H1 (cell line): ENCODE measurements at regions not wholly inside any gene's neighbourhood (a gene's known extent, or its start where the extent isn't known, plus 50 kb on each side); places are given as distances from the start of the nearest gene placed in this dataset.

ENCODE experiments used
- CTCF ChIA-PET: fragments of 300-600 bp; sonication (Branson Sonifier 250); formaldehyde crosslinking; loops from one replicate; lab custom pipeline; 2021; ENCODE audit not compliant: partially characterized antibody; lab: Charles Lee
- POLR2A ChIA-PET: fragments of 300-600 bp; sonication (Branson Sonifier 250); formaldehyde crosslinking; loops from one replicate; lab custom pipeline; 2021; ENCODE audit warnings: inconsistent platforms; ENCODE audit not compliant: partially characterized antibody; lab: Charles Lee
- DNase-seq, 2 experiments: peaks; one replicate each; pipeline versions ENCODE4 v3.0.0 to v3.0.0-alpha.2; 2010 to 2022; ENCODE audit warnings: low spot score in 2 of 2, low read depth in 1 of 2, mixed read lengths in 1 of 2
- FAIRE-seq: peaks from 2 replicates; lab custom pipeline; 2011; peaks lifted over from hg19 to GRCh38; lab: Jason Lieb, UNC
- H2AFZ ChIP-seq: 2 replicates; pipeline ENCODE4 v1.8.1; 2012; ENCODE audit warnings: low read length, inconsistent platforms
- H2AK5ac ChIP-seq: 2 replicates; pipeline ENCODE4 v1.6.1; 2013; ENCODE audit warnings: low read depth, low read length
- H2BK120ac ChIP-seq: replicated peaks from 2 replicates; pipeline ENCODE3; 2013; ENCODE audit warnings: low read depth, low read length, inconsistent platforms
- H2BK12ac ChIP-seq: 2 replicates; pipeline ENCODE4 v1.6.1; 2013; ENCODE audit warnings: low read depth, low read length
- H2BK15ac ChIP-seq: 2 replicates; pipeline ENCODE4 v1.6.1; 2013; ENCODE audit warnings: low read length
- H2BK20ac ChIP-seq: 2 replicates; pipeline ENCODE4 v1.6.1; 2013; ENCODE audit warnings: low read length
- H2BK5ac ChIP-seq: 2 replicates; pipeline ENCODE4 v1.6.1; 2013; ENCODE audit warnings: low read depth, low read length
- H3K14ac ChIP-seq: 2 replicates; pipeline ENCODE4 v1.6.1; 2013; ENCODE audit warnings: inconsistent platforms; ENCODE audit not compliant: insufficient read length
- H3K18ac ChIP-seq: 2 replicates; pipeline ENCODE4 v1.6.1; 2013; ENCODE audit warnings: low read length; ENCODE audit errors: extremely low read depth
- H3K23ac ChIP-seq: 2 replicates; pipeline ENCODE4 v1.6.1; 2013; ENCODE audit warnings: inconsistent platforms; ENCODE audit not compliant: insufficient read length
- H3K23me2 ChIP-seq: 2 replicates; pipeline ENCODE4 v1.6.1; 2013; ENCODE audit warnings: low read depth, low read length
- H3K27ac ChIP-seq: 2 replicates; pipeline ENCODE4 v1.6.1; 2011; ENCODE audit warnings: low read depth, low read length, inconsistent platforms
- H3K27me3 ChIP-seq, 4 experiments: replicated peaks in 1 of 4; 1 replicate in 1 of 4; 2 replicates in 3 of 4; pipeline versions ENCODE4 v1.6.1 to v1.8.1; 2011 to 2013; ENCODE audit warnings: low read length in 3 of 4, mild to moderate bottlenecking in 3 of 4, inconsistent platforms in 2 of 4, mixed read lengths in 2 of 4, moderate library complexity in 1 of 4; ENCODE audit not compliant: control insufficient read depth in 3 of 4, insufficient read depth in 3 of 4; ENCODE audit errors: extremely low read depth in 1 of 4
- H3K36me3 ChIP-seq, 4 experiments: 2 replicates each; pipeline versions ENCODE4 v1.6.1 to v1.8.1; 2011 to 2013; ENCODE audit warnings: mild to moderate bottlenecking in 4 of 4, low read length in 3 of 4, moderate library complexity in 2 of 4, control low read depth in 1 of 4, inconsistent platforms in 1 of 4; ENCODE audit not compliant: insufficient read depth in 4 of 4, control insufficient read depth in 2 of 4
- H3K4ac ChIP-seq: replicated peaks from 2 replicates; pipeline ENCODE3; 2013; ENCODE audit warnings: low read length, low read depth, mixed read lengths, inconsistent platforms; ENCODE audit not compliant: insufficient read length
- H3K4me1 ChIP-seq, 4 experiments: replicated peaks in 1 of 4; 1 replicate in 1 of 4; 2 replicates in 3 of 4; pipeline versions ENCODE4 v1.6.1 to v1.8.1; 2011 to 2013; ENCODE audit warnings: low read length in 3 of 4, inconsistent platforms in 2 of 4, mixed read lengths in 1 of 4; ENCODE audit not compliant: insufficient read depth in 4 of 4, control insufficient read depth in 3 of 4
- H3K4me2 ChIP-seq, 2 experiments: 2 replicates each; pipeline versions ENCODE4 v1.6.1 to v1.8.1; 2011 to 2013; ENCODE audit warnings: low read depth in 2 of 2, low read length in 2 of 2, control low read depth in 1 of 2, inconsistent platforms in 1 of 2, mild to moderate bottlenecking in 1 of 2; ENCODE audit not compliant: insufficient read depth in 1 of 2
- H3K4me3 ChIP-seq, 4 experiments: fragments of 200-600, 300-600 bp in 1 of 4; sonication (generic), shearing (Covaris generic), sonication (Bioruptor Twin) in 1 of 4; 2 replicates each; pipeline versions ENCODE4 v1.5.1 to v1.8.1; 2011 to 2016; ENCODE audit warnings: low read length in 4 of 4, low read depth in 3 of 4, control low read depth in 2 of 4, inconsistent platforms in 2 of 4, mild to moderate bottlenecking in 2 of 4, mixed read lengths in 1 of 4, moderate library complexity in 1 of 4; ENCODE audit not compliant: insufficient read depth in 2 of 4; ENCODE audit errors: extremely low read depth in 1 of 4
- H3K56ac ChIP-seq: replicated peaks from 2 replicates; pipeline ENCODE3; 2013; ENCODE audit warnings: low read depth, mild to moderate bottlenecking, mixed read lengths, low read length, inconsistent platforms; ENCODE audit not compliant: insufficient read length
- H3K79me1 ChIP-seq: 2 replicates; pipeline ENCODE4 v1.6.1; 2013; ENCODE audit warnings: low read depth, low read length, control low read depth
- H3K79me2 ChIP-seq, 2 experiments: 2 replicates each; pipeline versions ENCODE4 v1.6.1 to v1.8.1; 2012 to 2013; ENCODE audit warnings: low read length in 2 of 2, mild to moderate bottlenecking in 2 of 2, inconsistent platforms in 1 of 2; ENCODE audit not compliant: insufficient read depth in 2 of 2, control insufficient read depth in 1 of 2
- H3K9ac ChIP-seq, 4 experiments: replicated peaks in 1 of 4; 1 replicate in 1 of 4; 2 replicates in 3 of 4; pipeline versions ENCODE4 v1.6.1 to v1.8.1; 2011 to 2013; ENCODE audit warnings: low read depth in 3 of 4, low read length in 3 of 4, control low read depth in 2 of 4, mild to moderate bottlenecking in 2 of 4, moderate library complexity in 2 of 4, inconsistent platforms in 1 of 4; ENCODE audit errors: extremely low read depth in 1 of 4
- H3K9me3 ChIP-seq, 2 experiments: 2 replicates each; pipeline versions ENCODE4 v1.6.1 to v1.8.1; 2012 to 2013; ENCODE audit warnings: mild to moderate bottlenecking in 2 of 2, moderate library complexity in 2 of 2, control low read depth in 1 of 2, inconsistent platforms in 1 of 2, low read depth in 1 of 2, low read length in 1 of 2, mixed read lengths in 1 of 2; ENCODE audit not compliant: insufficient read depth in 2 of 2
- H4K20me1 ChIP-seq, 2 experiments: replicated peaks in 1 of 2; 2 replicates each; pipeline versions ENCODE3 to v1.8.1; 2011 to 2013; ENCODE audit warnings: inconsistent platforms in 2 of 2, low read length in 2 of 2, mild to moderate bottlenecking in 1 of 2; ENCODE audit not compliant: insufficient read depth in 2 of 2, control insufficient read depth in 1 of 2
- H4K5ac ChIP-seq: 2 replicates; pipeline ENCODE4 v1.6.1; 2013; ENCODE audit warnings: low read length, low read depth, mixed read lengths, inconsistent platforms; ENCODE audit not compliant: insufficient read length
- H4K8ac ChIP-seq: 2 replicates; pipeline ENCODE4 v1.8.0; 2013; ENCODE audit warnings: mild to moderate bottlenecking, moderate library complexity, low read length, inconsistent platforms; ENCODE audit not compliant: insufficient read depth; ENCODE audit errors: extremely low read depth
- H4K91ac ChIP-seq: replicated peaks from 2 replicates; pipeline ENCODE3; 2013; ENCODE audit warnings: low read length, mixed read lengths, inconsistent platforms; ENCODE audit not compliant: insufficient read length
- ATF2 ChIP-seq: IDR thresholded peaks from 2 replicates; pipeline ENCODE4 v1.6.1; 2012; ENCODE audit warnings: low read length, inconsistent platforms
- BRCA1 ChIP-seq: IDR thresholded peaks from 2 replicates; pipeline ENCODE4 v1.6.1; 2012; ENCODE audit warnings: low read depth, low read length, improper control_type of control experiment
- CBX8 ChIP-seq: fragments of 300-800, 300-1000 bp; sonication (generic); IDR thresholded peaks from 2 replicates; pipeline ENCODE4 v1.7.1; 2016; ENCODE audit warnings: low read depth, low read length, borderline replicate concordance
- CHD2 ChIP-seq: IDR thresholded peaks from 2 replicates; pipeline ENCODE4 v1.6.1; 2012; ENCODE audit warnings: low read length, improper control_type of control experiment
- HDAC2 ChIP-seq, 2 experiments: fragments of 300-600 bp in 1 of 2; sonication (generic) in 1 of 2; IDR thresholded peaks; 2 replicates each; pipeline ENCODE4 v1.6.1; 2011 to 2012; ENCODE audit warnings: low read depth in 2 of 2, low read length in 2 of 2, mild to moderate bottlenecking in 2 of 2, moderate library complexity in 2 of 2, borderline replicate concordance in 1 of 2, inconsistent platforms in 1 of 2
- JUN ChIP-seq: IDR thresholded peaks from 2 replicates; pipeline ENCODE4 v1.6.1; 2011; ENCODE audit warnings: low read depth, mild to moderate bottlenecking, improper control_type of control experiment, low read length
- JUND ChIP-seq: IDR thresholded peaks from 2 replicates; pipeline ENCODE4 v1.6.1; 2011; ENCODE audit warnings: mild to moderate bottlenecking, improper control_type of control experiment, low read length
- KDM4A ChIP-seq: IDR thresholded peaks from one replicate; pipeline ENCODE4 v1.7.1; 2012; ENCODE audit warnings: low read depth, mild to moderate bottlenecking, moderate library complexity, low read length, inconsistent platforms; ENCODE audit not compliant: severe bottlenecking
- RAD21 ChIP-seq, 2 experiments: IDR thresholded peaks in 1 of 2; conservative IDR thresholded peaks in 1 of 2; 2 replicates each; pipeline ENCODE4 v1.6.1; 2011; ENCODE audit warnings: low read depth in 2 of 2, low read length in 2 of 2, improper control_type of control experiment in 1 of 2, inconsistent platforms in 1 of 2, mild to moderate bottlenecking in 1 of 2, moderate library complexity in 1 of 2
- SUZ12 ChIP-seq: fragments of 200-600 bp; sonication (generic); IDR thresholded peaks from 2 replicates; pipeline ENCODE4 v1.6.1; 2012; ENCODE audit warnings: mild to moderate bottlenecking, inconsistent platforms, low read length, moderate library complexity, mixed read lengths
- TAF7 ChIP-seq: optimal IDR thresholded peaks from 2 replicates; pipeline ENCODE3; 2011; ENCODE audit warnings: low read depth, mild to moderate bottlenecking, inconsistent platforms, low read length, moderate library complexity, borderline replicate concordance
- TEAD4 ChIP-seq: IDR thresholded peaks from 2 replicates; pipeline ENCODE4 v1.6.1; 2012; ENCODE audit warnings: low read depth, low read length, inconsistent platforms, mixed read lengths
- YY1 ChIP-seq: IDR thresholded peaks from 2 replicates; pipeline ENCODE4 v1.6.1; 2011; ENCODE audit warnings: low read depth, mild to moderate bottlenecking, low read length
- WGBS, 2 experiments: shearing (Covaris generic) in 1 of 2; methylation state at CpG; one replicate each; pipeline versions ENCODE4 v1.1.6 to v1.1.7; 2013 to 2015; ENCODE audit warnings: low lambda C conversion rate in 2 of 2, mixed read lengths in 2 of 2, inconsistent platforms in 1 of 2, low coverage in 1 of 2, missing lambda C conversion rate in 1 of 2; ENCODE audit not compliant: insufficient replicate concordance in 2 of 2, insufficient coverage in 1 of 2, insufficient read length in 1 of 2; ENCODE audit errors: extremely low coverage in 1 of 2, missing lambda C conversion rate in 1 of 2; 5-methylcytosine and 5-hydroxymethylcytosine counted together

DNA sequence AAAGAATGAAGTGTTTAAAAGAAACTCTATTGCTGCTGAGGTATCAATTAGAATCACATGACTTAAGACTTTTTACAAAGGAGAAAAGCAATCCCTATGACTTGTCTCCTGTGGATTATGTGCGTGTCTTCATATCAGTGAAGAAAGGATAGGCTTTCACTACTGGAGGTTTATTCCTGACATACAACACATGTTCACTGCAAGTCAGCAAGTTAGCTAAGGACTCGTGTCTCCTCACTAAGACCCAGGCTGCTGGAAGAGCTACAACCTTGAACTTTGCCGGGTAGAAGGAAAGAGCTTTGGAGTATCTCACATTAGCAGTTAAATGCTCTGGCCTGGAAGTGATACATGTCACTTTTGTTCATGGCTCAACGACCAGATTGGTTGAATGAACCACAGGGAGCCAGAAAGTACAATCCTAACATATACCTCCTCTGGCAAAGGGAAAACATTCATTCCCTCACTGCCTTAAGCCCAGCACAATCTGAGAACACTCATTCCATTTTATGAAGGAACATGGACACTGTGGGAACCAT lies 215.3 kb downstream of the RNF152 start:
- ChIA-PET POLR2A (no interaction called here), CTCF (no interaction called here)
- Histone ChIP-seq H2AFZ (no peak overlapping the region), H3K56ac (no peak overlapping the region), H3K4me2 (no peak overlapping the region), H3K79me1 (no peaks in the 10 kb centered on the region), H3K9ac (no peak overlapping the region), H4K91ac (no peak overlapping the region), H3K79me2 (no peaks in the 10 kb centered on the region), H2BK12ac (no peak overlapping the region), H4K20me1 (no peaks in the 10 kb centered on the region), H2AK5ac (no peak overlapping the region), H2BK120ac (no peak overlapping the region), H3K36me3 (no peaks in the 10 kb centered on the region; a peak in 1 of 8 replicates), H3K27ac (no peak overlapping the region), H2BK15ac (no peak overlapping the region), H2BK5ac (no peak overlapping the region), H3K18ac (no peak overlapping the region), H4K5ac (no peak overlapping the region), H3K23me2 (no peaks in the 10 kb centered on the region), H3K23ac (no peak overlapping the region), H3K27me3 (no peaks in the 10 kb centered on the region), H3K4me3 (no peak overlapping the region), H3K4ac (no peak overlapping the region), H3K9me3 (peaks cover 4 to 9% of the 10 kb centered on the region in 2 experiments), H4K8ac (no peak overlapping the region), H3K4me1 (no peaks in the 10 kb centered on the region), H3K14ac (no peak overlapping the region), H2BK20ac (no peak overlapping the region)
- WGBS, 2 experiments, result 90% methylated on average over 4 of the region's 4 CpGs; no CpG with 5 or more reads in 1 of the 2 experiments
- FAIRE-seq, result no peak
- DNase-seq, result no peak
- no peak for TF ChIP-seq YY1
- no peak for TF ChIP-seq CHD2
- no peak for TF ChIP-seq BRCA1
- no peak for TF ChIP-seq SUZ12
- no peak for TF ChIP-seq CBX8
- TF ChIP-seq JUN, result no peak
- TF ChIP-seq ATF2, result no peak
- no peak for TF ChIP-seq TEAD4
- TF ChIP-seq KDM4A, result no peak
- no peak for TF ChIP-seq HDAC2 (IDR thresholded peaks at IDR 0.05; ENCODE audit: borderline replicate concordance in 1 of 2, low read depth in 2 of 2, low read length in 2 of 2)
- TF ChIP-seq RAD21 (IDR thresholded peaks at IDR 0.05 in 1 of 2, conservative IDR thresholded peaks at IDR 0.05 in 1 of 2; ENCODE audit: low read depth in 2 of 2, low read length in 2 of 2), result no peak
- TF ChIP-seq TAF7, result no peak
- TF ChIP-seq JUND, result no peak
